ENCODE measurements at regions not wholly inside any gene's neighbourhood (a gene's known extent, or its start where the extent isn't known, plus 50 kb on each side); places are given as distances from the start of the nearest gene placed in this dataset.

GRCh38 chr7:112610636-112611035 is 129.8 kb downstream of the LSMEM1 start:
- TF ChIP-seq NR2F6 (CRISPR knock-in tag; IDR thresholded peaks at IDR 0.05) (no peak), ZBTB5 (IDR thresholded peaks at IDR 0.05) (no peak), POLR2A (conservative IDR thresholded peaks at IDR 0.05) (no peak), CCAR2 (IDR thresholded peaks at IDR 0.05; ENCODE audit: low read depth, low read length) (no peak), ZBTB12 (CRISPR knock-in tag; IDR thresholded peaks at IDR 0.05) (no peak)
